ENCODE measurements at regions not wholly inside any gene's neighbourhood (a gene's known extent, or its start where the extent isn't known, plus 50 kb on each side); places are given as distances from the start of the nearest gene placed in this dataset.
"Not testable (repeated sequence)": the region's sequence is repeated elsewhere in the genome, so short reads cannot be mapped to it uniquely, and the experiment has no call there.

- not testable (repeated sequence) for TF ChIP-seq CTCF, POLR2A (IDR thresholded peaks at IDR 0.05)
These were observed 123.7 kb downstream of the SLC4A3 start for GRCh38 chr2:219751121-219751520.

All from body of pancreas (tissue), 4 donors.